GM12878 (cell line): ENCODE measurements at regions not wholly inside any gene's neighbourhood (a gene's known extent, or its start where the extent isn't known, plus 50 kb on each side); places are given as distances from the start of the nearest gene placed in this dataset.

Experiments
- ATAC-seq: fragments of 200-7000 bp; cut with Tn5 transposase; 3 replicates; pipeline ENCODE4 v1.9.1; 2020; ENCODE audit warnings: mild to moderate bottlenecking, moderate library complexity
- BruUV-seq: library from RNA; stranded (reverse); fragments of 400-500 nt; replicated peaks from 2 replicates; lab custom pipeline; 2021; lab: Mats Ljungman, UMichigan
- CTCF ChIA-PET: fragments of 300-600 bp; sonication (Branson Sonifier 250); formaldehyde crosslinking; extraction: SDS; loops from one replicate; lab custom pipeline; 2021; ENCODE audit warnings: inconsistent platforms; lab: Yijun Ruan, JAX
- POLR2A ChIA-PET: fragments of 350-600 bp; formaldehyde crosslinking; extraction: SDS; loops from one replicate; lab custom pipeline; 2021; ENCODE audit warnings: inconsistent platforms; lab: Charles Lee
- RAD21 ChIA-PET: fragments of 300-600 bp; sonication (Branson Sonifier 250); formaldehyde crosslinking; loops from one replicate; lab custom pipeline; 2023; ENCODE audit warnings: antibody characterized with exemption; ENCODE audit not compliant: unreplicated experiment; lab: Charles Lee
- SMC1A ChIA-PET: fragments of 300-600 bp; sonication (Branson Sonifier 250); formaldehyde crosslinking; loops from one replicate; lab custom pipeline; 2023; ENCODE audit not compliant: unreplicated experiment, uncharacterized antibody; lab: Charles Lee
- DNase-seq: peaks from one replicate; pipeline ENCODE4 v3.0.0-alpha.2; 2011; ENCODE audit warnings: low read depth, low spot score
- FAIRE-seq: peaks from 3 replicates; lab custom pipeline; 2011; peaks lifted over from hg19 to GRCh38; lab: Jason Lieb, UNC
- H2AFZ ChIP-seq: 2 replicates; pipeline ENCODE4 v1.6.0; 2011; ENCODE audit warnings: low read depth, low read length, control low read depth; ENCODE audit not compliant: control insufficient read depth
- H3K27ac ChIP-seq: 2 replicates; pipeline ENCODE4 v1.5.1; 2011; ENCODE audit warnings: control low read depth; ENCODE audit not compliant: control insufficient read depth, insufficient read depth
- H3K27me3 ChIP-seq, 2 experiments: replicated peaks in 1 of 2; 2 replicates each; pipeline versions ENCODE4 v1.6.0 to v1.6.1; 2011; ENCODE audit warnings: low read length in 1 of 2; ENCODE audit not compliant: control insufficient read depth in 2 of 2, insufficient read depth in 2 of 2
- H3K36me3 ChIP-seq, 2 experiments: 2 replicates each; pipeline ENCODE4 v1.5.1; 2011; ENCODE audit warnings: low read length in 1 of 2; ENCODE audit not compliant: control insufficient read depth in 2 of 2, insufficient read depth in 2 of 2
- H3K4me1 ChIP-seq: 2 replicates; pipeline ENCODE4 v1.6.1; 2011; ENCODE audit warnings: mild to moderate bottlenecking, low read length, moderate library complexity, mixed read lengths; ENCODE audit not compliant: control insufficient read depth, insufficient read depth
- H3K4me2 ChIP-seq: 2 replicates; pipeline ENCODE4 v1.6.0; 2011; ENCODE audit warnings: control low read depth; ENCODE audit not compliant: control insufficient read depth, insufficient read depth
- H3K4me3 ChIP-seq: fragments of 200-600 bp; sonication (generic); 2 replicates; pipeline ENCODE4 v1.5.1; 2016
- H3K79me2 ChIP-seq: 2 replicates; pipeline ENCODE4 v1.6.0; 2011; ENCODE audit warnings: low read length; ENCODE audit not compliant: control insufficient read depth, insufficient read depth
- H3K9ac ChIP-seq: 2 replicates; pipeline ENCODE4 v1.8.0; 2011; ENCODE audit warnings: low read length, control low read depth, mixed read lengths; ENCODE audit not compliant: control insufficient read depth, insufficient read depth
- H3K9me3 ChIP-seq: replicated peaks from 3 replicates; pipeline ENCODE4 v1.5.1; 2011; ENCODE audit warnings: mild to moderate bottlenecking, low read length; ENCODE audit not compliant: control insufficient read depth, insufficient read depth
- H4K20me1 ChIP-seq: 2 replicates; pipeline ENCODE4 v1.6.0; 2011; ENCODE audit not compliant: control insufficient read depth, insufficient read depth
- MXI1 ChIP-seq: fragments of 150-350 bp; IDR thresholded peaks from 2 replicates; pipeline ENCODE4 v1.6.1; 2011; ENCODE audit warnings: low read depth, mild to moderate bottlenecking, inconsistent platforms, low read length, improper control_type of control experiment
- MYB ChIP-seq: fragments of 150-350 bp; IDR thresholded peaks from 2 replicates; pipeline ENCODE4 v1.6.1; 2014; ENCODE audit warnings: mild to moderate bottlenecking, low read depth, low read length, borderline replicate concordance
- NRF1 ChIP-seq: conservative IDR thresholded peaks from 2 replicates; pipeline ENCODE4 v1.6.1; 2011; ENCODE audit warnings: mild to moderate bottlenecking, low read depth, low read length, improper control_type of control experiment
- TCF3 ChIP-seq: IDR thresholded peaks from 2 replicates; pipeline ENCODE4 v1.6.1; 2012; ENCODE audit warnings: low read depth, mild to moderate bottlenecking, low read length, borderline replicate concordance; ENCODE audit not compliant: insufficient read depth
- in situ Hi-C: fragments of 300-500 bp; cut with MboI; formaldehyde crosslinking; loops from 9 replicates; pipeline ENCODE4 v1.14.3; 2018; ENCODE audit warnings: mixed read lengths
- intact Hi-C: fragments of 100-400 bp; cut with micrococcal nuclease; formaldehyde crosslinking; loops from one replicate; pipeline ENCODE4 v1.14.2; 2022; ENCODE audit not compliant: unreplicated experiment
- TF ChIP-seq, protein P1 (sequence below): fragments of 450-650 bp; IDR thresholded peaks from 2 replicates; pipeline ENCODE4 v1.6.1; 2017; ENCODE audit warnings: mild to moderate bottlenecking, low read depth, inconsistent platforms; ENCODE audit not compliant: poor library complexity, severe bottlenecking
- TF ChIP-seq, protein P2 (sequence below): fragments of 450-650 bp; IDR thresholded peaks from 2 replicates; pipeline ENCODE4 v1.6.1; 2014; ENCODE audit warnings: mild to moderate bottlenecking
- TF ChIP-seq, protein P3 (sequence below): IDR thresholded peaks from 2 replicates; pipeline ENCODE4 v1.6.1; 2011; ENCODE audit warnings: borderline replicate concordance, low read depth, mild to moderate bottlenecking, moderate library complexity, low read length; ENCODE audit not compliant: insufficient read depth, poor library complexity, severe bottlenecking
- TF ChIP-seq, protein P4 (sequence below): fragments of 450-650 bp; IDR thresholded peaks from 2 replicates; pipeline ENCODE4 v1.6.1; 2016; ENCODE audit warnings: mild to moderate bottlenecking

DNA sequence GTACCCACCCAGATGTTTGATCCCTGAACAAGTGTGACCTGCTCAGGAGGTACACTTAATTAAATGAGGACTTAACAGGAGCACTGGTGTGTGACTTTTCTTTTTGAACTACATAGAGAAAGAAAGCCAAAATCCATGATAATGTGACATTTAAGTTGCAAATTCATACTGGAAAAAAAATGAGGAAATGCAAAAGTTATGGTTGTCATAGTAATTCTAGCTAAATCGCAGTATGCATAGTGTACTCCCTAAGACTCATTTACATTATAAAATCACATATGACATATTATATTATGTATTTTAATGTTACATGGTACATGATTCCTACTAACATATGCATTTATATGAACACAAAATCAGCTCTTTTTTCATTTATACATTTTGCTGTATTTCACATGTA, 92.0 kb upstream of the PCSK5 start (continued):
- TF ChIP-seq MYB = no peak
- TF ChIP-seq, protein P1, sequence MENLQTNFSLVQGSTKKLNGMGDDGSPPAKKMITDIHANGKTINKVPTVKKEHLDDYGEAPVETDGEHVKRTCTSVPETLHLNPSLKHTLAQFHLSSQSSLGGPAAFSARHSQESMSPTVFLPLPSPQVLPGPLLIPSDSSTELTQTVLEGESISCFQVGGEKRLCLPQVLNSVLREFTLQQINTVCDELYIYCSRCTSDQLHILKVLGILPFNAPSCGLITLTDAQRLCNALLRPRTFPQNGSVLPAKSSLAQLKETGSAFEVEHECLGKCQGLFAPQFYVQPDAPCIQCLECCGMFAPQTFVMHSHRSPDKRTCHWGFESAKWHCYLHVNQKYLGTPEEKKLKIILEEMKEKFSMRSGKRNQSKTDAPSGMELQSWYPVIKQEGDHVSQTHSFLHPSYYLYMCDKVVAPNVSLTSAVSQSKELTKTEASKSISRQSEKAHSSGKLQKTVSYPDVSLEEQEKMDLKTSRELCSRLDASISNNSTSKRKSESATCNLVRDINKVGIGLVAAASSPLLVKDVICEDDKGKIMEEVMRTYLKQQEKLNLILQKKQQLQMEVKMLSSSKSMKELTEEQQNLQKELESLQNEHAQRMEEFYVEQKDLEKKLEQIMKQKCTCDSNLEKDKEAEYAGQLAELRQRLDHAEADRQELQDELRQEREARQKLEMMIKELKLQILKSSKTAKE = no peak
- TF ChIP-seq, protein P2, sequence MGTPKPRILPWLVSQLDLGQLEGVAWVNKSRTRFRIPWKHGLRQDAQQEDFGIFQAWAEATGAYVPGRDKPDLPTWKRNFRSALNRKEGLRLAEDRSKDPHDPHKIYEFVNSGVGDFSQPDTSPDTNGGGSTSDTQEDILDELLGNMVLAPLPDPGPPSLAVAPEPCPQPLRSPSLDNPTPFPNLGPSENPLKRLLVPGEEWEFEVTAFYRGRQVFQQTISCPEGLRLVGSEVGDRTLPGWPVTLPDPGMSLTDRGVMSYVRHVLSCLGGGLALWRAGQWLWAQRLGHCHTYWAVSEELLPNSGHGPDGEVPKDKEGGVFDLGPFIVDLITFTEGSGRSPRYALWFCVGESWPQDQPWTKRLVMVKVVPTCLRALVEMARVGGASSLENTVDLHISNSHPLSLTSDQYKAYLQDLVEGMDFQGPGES = no peak
- TF ChIP-seq, protein P3, sequence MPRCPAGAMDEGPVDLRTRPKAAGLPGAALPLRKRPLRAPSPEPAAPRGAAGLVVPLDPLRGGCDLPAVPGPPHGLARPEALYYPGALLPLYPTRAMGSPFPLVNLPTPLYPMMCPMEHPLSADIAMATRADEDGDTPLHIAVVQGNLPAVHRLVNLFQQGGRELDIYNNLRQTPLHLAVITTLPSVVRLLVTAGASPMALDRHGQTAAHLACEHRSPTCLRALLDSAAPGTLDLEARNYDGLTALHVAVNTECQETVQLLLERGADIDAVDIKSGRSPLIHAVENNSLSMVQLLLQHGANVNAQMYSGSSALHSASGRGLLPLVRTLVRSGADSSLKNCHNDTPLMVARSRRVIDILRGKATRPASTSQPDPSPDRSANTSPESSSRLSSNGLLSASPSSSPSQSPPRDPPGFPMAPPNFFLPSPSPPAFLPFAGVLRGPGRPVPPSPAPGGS = no peak
- TF ChIP-seq TCF3 = no peak
- TF ChIP-seq, all 136 proteins: peak for 0

DNA sequence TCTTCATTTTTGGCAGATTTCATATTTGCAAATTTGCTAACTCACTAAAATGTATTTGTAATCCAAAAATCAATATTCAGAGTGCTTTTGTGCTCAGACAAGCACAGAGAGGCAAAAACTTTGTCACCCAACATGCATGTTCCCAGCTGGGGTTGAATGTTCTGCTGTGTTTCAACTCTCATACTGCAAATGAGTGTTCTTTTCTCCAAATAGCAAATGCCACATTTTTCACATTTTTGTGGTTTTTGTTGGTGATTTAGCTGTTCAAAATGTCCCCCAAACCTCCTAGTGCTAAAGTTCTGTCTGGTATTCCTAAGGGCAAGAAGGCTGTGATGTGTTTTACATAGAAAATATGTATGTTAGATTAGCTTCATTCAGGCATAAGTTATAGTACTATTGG, 87.3 kb upstream of the PCSK5 start:
- no peaks in the 10 kb centered on the region for H3K36me3 ChIP-seq
- POLR2A ChIA-PET = no interaction called here
- CTCF ChIA-PET = interaction anchor here (1.0 kb wide), 1 partner anchor 35 kb away, joined by 4 read pairs; no protein-coding TSS in a partner anchor
- in situ Hi-C loops (no loop called here), intact Hi-C loops (no loop called here)
- H2AFZ ChIP-seq = no peak overlapping the region
- no peak for ATAC-seq
- no peak for DNase-seq
- no peaks in the 10 kb centered on the region for H3K79me2 ChIP-seq
- FAIRE-seq = no peak
- no peaks in the 10 kb centered on the region for H4K20me1 ChIP-seq
- BruUV-seq = no TSS peak
- no peak overlapping the region for H3K9ac ChIP-seq
- no peaks in the 10 kb centered on the region for H3K27me3 ChIP-seq
- H3K27ac ChIP-seq = no peak overlapping the region
- H3K4me3 ChIP-seq = no peak overlapping the region
- SMC1A ChIA-PET = no interaction called here
- no peak overlapping the region for H3K4me2 ChIP-seq
- no peaks in the 10 kb centered on the region for H3K4me1 ChIP-seq
- RAD21 ChIA-PET = no interaction called here
- H3K9me3 ChIP-seq = no peaks in the 10 kb centered on the region
- TF ChIP-seq NRF1 (no peak), MXI1 (no peak)
- TF ChIP-seq, protein P4, sequence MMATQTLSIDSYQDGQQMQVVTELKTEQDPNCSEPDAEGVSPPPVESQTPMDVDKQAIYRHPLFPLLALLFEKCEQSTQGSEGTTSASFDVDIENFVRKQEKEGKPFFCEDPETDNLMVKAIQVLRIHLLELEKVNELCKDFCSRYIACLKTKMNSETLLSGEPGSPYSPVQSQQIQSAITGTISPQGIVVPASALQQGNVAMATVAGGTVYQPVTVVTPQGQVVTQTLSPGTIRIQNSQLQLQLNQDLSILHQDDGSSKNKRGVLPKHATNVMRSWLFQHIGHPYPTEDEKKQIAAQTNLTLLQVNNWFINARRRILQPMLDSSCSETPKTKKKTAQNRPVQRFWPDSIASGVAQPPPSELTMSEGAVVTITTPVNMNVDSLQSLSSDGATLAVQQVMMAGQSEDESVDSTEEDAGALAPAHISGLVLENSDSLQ = no peak
